Ovary (tissue), 1 donor: ENCODE measurements at regions not wholly inside any gene's neighbourhood (a gene's known extent, or its start where the extent isn't known, plus 50 kb on each side); places are given as distances from the start of the nearest gene placed in this dataset.

Experiments used
- EP300 ChIP-seq: sonication (generic); formaldehyde crosslinking; IDR thresholded peaks from one replicate; pipeline ENCODE4 v1.6.1; 2017; ENCODE audit warnings: antibody characterized with exemption
- POLR2A ChIP-seq: fragments of 450-650 bp; IDR thresholded peaks from one replicate; pipeline ENCODE4 v1.6.1; 2017; ENCODE audit warnings: antibody characterized with exemption, mild to moderate bottlenecking, moderate library complexity

GRCh38 chr3:150303768-150304167, 104.3 kb upstream of the TSC22D2 start:
- no peak for TF ChIP-seq POLR2A
- no peak for TF ChIP-seq EP300
